B cell (primary cell): ENCODE measurements at regions not wholly inside any gene's neighbourhood (a gene's known extent, or its start where the extent isn't known, plus 50 kb on each side); places are given as distances from the start of the nearest gene placed in this dataset.

Experiments used
- EZH2 ChIP-seq: IDR thresholded peaks from 2 replicates; pipeline ENCODE4 v1.6.1; 2012; ENCODE audit warnings: borderline replicate concordance, low read depth, mild to moderate bottlenecking, moderate library complexity, low read length; ENCODE audit not compliant: insufficient read depth, poor library complexity, severe bottlenecking
- TF ChIP-seq, protein P1 (sequence below): fragments of 200-600 bp; IDR thresholded peaks from one replicate; pipeline ENCODE4 v1.8.0; 2022; ENCODE audit warnings: antibody characterized with exemption, mild to moderate bottlenecking

DNA sequence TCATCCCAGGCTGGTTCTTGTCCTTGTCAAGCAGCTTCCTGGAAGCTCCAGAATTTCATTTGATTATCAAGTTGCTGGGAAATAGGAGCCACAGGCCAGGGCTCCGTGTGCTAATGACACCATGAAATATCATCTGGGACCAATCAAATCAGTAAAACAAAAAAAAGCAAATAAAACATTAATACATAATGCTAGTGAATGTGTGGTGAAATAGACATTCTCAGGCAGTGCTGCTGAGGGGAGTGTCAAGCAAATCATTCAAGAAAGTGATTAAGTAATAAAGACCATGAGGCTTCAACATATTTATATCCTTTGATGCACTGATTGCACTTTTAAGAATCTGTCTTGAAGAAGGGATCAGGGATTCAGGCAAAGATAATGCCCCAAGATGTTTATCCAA is 213.7 kb downstream of the MATN1 start:
- TF ChIP-seq, protein P1, sequence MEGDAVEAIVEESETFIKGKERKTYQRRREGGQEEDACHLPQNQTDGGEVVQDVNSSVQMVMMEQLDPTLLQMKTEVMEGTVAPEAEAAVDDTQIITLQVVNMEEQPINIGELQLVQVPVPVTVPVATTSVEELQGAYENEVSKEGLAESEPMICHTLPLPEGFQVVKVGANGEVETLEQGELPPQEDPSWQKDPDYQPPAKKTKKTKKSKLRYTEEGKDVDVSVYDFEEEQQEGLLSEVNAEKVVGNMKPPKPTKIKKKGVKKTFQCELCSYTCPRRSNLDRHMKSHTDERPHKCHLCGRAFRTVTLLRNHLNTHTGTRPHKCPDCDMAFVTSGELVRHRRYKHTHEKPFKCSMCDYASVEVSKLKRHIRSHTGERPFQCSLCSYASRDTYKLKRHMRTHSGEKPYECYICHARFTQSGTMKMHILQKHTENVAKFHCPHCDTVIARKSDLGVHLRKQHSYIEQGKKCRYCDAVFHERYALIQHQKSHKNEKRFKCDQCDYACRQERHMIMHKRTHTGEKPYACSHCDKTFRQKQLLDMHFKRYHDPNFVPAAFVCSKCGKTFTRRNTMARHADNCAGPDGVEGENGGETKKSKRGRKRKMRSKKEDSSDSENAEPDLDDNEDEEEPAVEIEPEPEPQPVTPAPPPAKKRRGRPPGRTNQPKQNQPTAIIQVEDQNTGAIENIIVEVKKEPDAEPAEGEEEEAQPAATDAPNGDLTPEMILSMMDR, result no peak
- TF ChIP-seq EZH2, result no peak
